SK-N-SH treated with all-trans-retinoic acid at 6 μM for 48 hours (cell line): ENCODE measurements at regions not wholly inside any gene's neighbourhood (a gene's known extent, or its start where the extent isn't known, plus 50 kb on each side); places are given as distances from the start of the nearest gene placed in this dataset.

Experiments
- BACH2 ChIP-seq: fragments of 250-450 bp; sonication (Bioruptor Pico); IDR thresholded peaks from 2 replicates; pipeline ENCODE4 v1.9.0; 2021; ENCODE audit warnings: mild to moderate bottlenecking, borderline replicate concordance
- TOX ChIP-seq: fragments of 250-450 bp; sonication (Bioruptor Pico); IDR thresholded peaks from 2 replicates; pipeline ENCODE4 v1.8.0; 2021; ENCODE audit warnings: mild to moderate bottlenecking, moderate library complexity, borderline replicate concordance
- ZNF565 ChIP-seq: fragments of 450-650 bp; formaldehyde crosslinking; conservative IDR thresholded peaks from 2 replicates; pipeline ENCODE4 v1.5.0; 2020; ENCODE audit warnings: low read depth, mild to moderate bottlenecking, moderate library complexity
- TF ChIP-seq, protein P1 (sequence below): fragments of 250-450 bp; sonication (Bioruptor Pico); IDR thresholded peaks from 2 replicates; pipeline ENCODE4 v1.5.1; 2020; ENCODE audit warnings: low read depth, mild to moderate bottlenecking, moderate library complexity
- TF ChIP-seq, protein P2 (sequence below): fragments of 250-450 bp; sonication (Bioruptor Pico); IDR thresholded peaks from 2 replicates; pipeline ENCODE4 v1.8.0; 2020; ENCODE audit warnings: mild to moderate bottlenecking, moderate library complexity, borderline replicate concordance

DNA sequence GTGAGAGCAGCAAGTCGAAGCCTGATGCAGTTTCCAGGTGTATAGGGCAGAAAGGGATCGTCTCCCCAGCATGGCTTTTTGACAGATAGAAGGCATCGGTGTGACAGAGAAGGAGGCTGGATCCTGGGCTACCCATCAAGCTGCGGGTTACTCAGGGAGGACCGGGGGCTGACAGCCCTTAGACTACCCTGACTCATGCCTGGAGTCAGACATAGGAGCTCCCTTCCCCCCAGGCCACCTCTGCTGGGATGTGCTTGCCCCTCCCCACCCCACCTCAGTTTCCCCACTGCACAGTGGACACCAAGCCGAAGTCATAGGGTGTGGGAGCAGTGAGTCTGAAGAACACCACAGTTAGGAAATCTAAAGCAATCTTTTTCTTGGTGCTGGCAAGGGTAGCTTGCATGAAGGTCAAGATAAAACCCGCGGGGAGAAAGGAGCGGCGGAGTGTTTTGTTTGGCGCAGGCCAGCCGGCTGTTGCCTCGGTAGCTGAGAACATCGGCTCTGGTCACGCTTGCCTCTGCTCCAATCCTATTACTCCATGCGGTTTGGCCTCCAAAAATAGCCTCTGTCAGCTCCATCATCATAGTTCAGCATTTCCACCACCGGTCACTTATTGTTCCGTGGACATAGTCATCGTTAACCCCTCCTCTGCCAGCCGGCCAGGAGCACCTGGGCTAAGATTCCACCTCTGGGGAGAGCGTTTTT is 169.2 kb upstream of the GLI2 start:
- TF ChIP-seq, protein P1, sequence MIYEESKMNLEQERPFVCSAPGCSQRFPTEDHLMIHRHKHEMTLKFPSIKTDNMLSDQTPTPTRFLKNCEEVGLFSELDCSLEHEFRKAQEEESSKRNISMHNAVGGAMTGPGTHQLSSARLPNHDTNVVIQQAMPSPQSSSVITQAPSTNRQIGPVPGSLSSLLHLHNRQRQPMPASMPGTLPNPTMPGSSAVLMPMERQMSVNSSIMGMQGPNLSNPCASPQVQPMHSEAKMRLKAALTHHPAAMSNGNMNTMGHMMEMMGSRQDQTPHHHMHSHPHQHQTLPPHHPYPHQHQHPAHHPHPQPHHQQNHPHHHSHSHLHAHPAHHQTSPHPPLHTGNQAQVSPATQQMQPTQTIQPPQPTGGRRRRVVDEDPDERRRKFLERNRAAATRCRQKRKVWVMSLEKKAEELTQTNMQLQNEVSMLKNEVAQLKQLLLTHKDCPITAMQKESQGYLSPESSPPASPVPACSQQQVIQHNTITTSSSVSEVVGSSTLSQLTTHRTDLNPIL (CRISPR knock-in tag), result no peak
- TF ChIP-seq BACH2 (CRISPR knock-in tag), result no peak
- no peak for TF ChIP-seq TOX (CRISPR knock-in tag)
- TF ChIP-seq, protein P2, sequence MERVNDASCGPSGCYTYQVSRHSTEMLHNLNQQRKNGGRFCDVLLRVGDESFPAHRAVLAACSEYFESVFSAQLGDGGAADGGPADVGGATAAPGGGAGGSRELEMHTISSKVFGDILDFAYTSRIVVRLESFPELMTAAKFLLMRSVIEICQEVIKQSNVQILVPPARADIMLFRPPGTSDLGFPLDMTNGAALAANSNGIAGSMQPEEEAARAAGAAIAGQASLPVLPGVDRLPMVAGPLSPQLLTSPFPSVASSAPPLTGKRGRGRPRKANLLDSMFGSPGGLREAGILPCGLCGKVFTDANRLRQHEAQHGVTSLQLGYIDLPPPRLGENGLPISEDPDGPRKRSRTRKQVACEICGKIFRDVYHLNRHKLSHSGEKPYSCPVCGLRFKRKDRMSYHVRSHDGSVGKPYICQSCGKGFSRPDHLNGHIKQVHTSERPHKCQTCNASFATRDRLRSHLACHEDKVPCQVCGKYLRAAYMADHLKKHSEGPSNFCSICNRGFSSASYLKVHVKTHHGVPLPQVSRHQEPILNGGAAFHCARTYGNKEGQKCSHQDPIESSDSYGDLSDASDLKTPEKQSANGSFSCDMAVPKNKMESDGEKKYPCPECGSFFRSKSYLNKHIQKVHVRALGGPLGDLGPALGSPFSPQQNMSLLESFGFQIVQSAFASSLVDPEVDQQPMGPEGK (CRISPR knock-in tag), result no peak
- TF ChIP-seq ZNF565 (CRISPR knock-in tag), result no peak
